ENCODE measurements at regions not wholly inside any gene's neighbourhood (a gene's known extent, or its start where the extent isn't known, plus 50 kb on each side); places are given as distances from the start of the nearest gene placed in this dataset.

DNA sequence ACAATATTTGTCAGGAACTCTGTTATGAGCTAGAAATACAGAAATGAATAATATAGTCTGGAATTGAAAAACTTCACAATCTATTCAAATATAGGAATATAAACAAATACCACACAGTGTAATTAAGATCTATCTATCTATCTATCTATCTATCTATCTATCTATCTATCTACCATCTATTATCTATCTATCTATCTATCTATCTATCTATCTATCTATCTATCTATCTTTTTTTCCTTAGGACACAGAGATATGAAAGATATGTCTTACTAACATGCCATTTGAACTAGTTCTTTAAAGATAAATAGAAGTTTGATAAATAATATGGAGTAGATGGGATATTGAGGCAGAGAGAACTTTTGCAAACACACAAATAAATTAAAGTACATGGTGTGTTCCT is 357.8 kb downstream of the PARP8 start:
- H3K27ac Mint-ChIP-seq = no peak overlapping the region
- H3K4me1 Mint-ChIP-seq = no peaks in the 10 kb centered on the region
- peaks cover 7% of the 10 kb centered on the region for H3K27me3 Mint-ChIP-seq (ENCODE audit: low read depth)
- no peak overlapping the region for H3K4me3 Mint-ChIP-seq
- H3K36me3 Mint-ChIP-seq = no peaks in the 10 kb centered on the region
- TF ChIP-seq, protein P1, sequence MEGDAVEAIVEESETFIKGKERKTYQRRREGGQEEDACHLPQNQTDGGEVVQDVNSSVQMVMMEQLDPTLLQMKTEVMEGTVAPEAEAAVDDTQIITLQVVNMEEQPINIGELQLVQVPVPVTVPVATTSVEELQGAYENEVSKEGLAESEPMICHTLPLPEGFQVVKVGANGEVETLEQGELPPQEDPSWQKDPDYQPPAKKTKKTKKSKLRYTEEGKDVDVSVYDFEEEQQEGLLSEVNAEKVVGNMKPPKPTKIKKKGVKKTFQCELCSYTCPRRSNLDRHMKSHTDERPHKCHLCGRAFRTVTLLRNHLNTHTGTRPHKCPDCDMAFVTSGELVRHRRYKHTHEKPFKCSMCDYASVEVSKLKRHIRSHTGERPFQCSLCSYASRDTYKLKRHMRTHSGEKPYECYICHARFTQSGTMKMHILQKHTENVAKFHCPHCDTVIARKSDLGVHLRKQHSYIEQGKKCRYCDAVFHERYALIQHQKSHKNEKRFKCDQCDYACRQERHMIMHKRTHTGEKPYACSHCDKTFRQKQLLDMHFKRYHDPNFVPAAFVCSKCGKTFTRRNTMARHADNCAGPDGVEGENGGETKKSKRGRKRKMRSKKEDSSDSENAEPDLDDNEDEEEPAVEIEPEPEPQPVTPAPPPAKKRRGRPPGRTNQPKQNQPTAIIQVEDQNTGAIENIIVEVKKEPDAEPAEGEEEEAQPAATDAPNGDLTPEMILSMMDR (IDR thresholded peaks at IDR 0.05; ENCODE audit: unreplicated experiment) = no peak
- no peak for DNase-seq (ENCODE audit: low spot score in 2 of 2, unreplicated experiment in 2 of 2)
- peaks cover 5% of the 10 kb centered on the region for H3K9me3 Mint-ChIP-seq

DNA sequence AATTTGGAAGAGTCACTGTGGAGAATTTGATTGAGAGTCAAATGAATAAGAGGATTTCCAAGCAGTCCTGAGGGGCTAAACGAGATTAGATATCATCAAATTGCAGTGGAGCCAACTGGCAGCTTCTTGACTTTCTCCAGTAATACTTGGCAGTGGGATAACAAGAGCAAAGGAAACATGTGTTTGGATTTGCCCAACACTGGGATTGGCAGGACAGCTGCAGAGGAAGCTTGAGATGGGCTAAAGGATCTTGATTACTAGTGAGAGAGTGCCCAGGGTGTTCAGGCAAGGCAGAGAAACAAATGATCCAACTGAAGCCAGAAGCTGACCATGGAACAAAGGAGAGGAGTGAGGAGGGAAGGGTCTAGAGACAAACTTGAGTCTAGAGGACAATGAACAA is 356.0 kb upstream of the ISL1 start:
- no peaks in the 10 kb centered on the region for H3K4me1 Mint-ChIP-seq
- H3K36me3 Mint-ChIP-seq = no peaks in the 10 kb centered on the region
- no peak for DNase-seq (ENCODE audit: low spot score in 2 of 2, unreplicated experiment in 2 of 2)
- TF ChIP-seq, protein P1 (IDR thresholded peaks at IDR 0.05; ENCODE audit: unreplicated experiment) = no peak
- H3K9me3 Mint-ChIP-seq = peaks cover 5% of the 10 kb centered on the region
- no peak overlapping the region for H3K27ac Mint-ChIP-seq
- H3K27me3 Mint-ChIP-seq (ENCODE audit: low read depth) = peaks cover 12% of the 10 kb centered on the region
- H3K4me3 Mint-ChIP-seq = no peak overlapping the region

DNA sequence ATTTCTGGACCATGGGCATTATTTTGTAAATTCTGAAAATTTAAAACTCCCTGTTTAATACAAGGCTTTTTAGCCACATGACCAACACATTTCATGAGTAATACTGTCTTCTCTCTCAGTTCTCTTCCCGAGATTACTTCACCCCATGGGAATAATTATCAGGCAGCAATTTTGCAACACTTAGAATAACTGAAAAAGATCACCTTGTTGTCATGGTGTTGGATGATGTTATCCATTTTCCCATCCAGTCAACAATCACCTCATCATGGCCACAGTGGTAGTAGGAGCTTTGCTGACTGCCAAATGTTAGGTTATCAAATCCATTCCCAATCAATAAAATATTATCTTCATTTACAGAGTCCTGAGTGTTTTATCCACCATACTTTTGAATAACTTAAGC is 354.9 kb upstream of the ISL1 start:
- DNase-seq (ENCODE audit: low spot score in 2 of 2, unreplicated experiment in 2 of 2) = no peak
- H3K4me1 Mint-ChIP-seq = no peaks in the 10 kb centered on the region
- peaks cover 5% of the 10 kb centered on the region for H3K9me3 Mint-ChIP-seq
- H3K27me3 Mint-ChIP-seq (ENCODE audit: low read depth) = peaks cover 12% of the 10 kb centered on the region
- TF ChIP-seq, protein P1 (IDR thresholded peaks at IDR 0.05; ENCODE audit: unreplicated experiment) = no peak
- no peak overlapping the region for H3K27ac Mint-ChIP-seq
- no peaks in the 10 kb centered on the region for H3K36me3 Mint-ChIP-seq
- no peak overlapping the region for H3K4me3 Mint-ChIP-seq

DNA sequence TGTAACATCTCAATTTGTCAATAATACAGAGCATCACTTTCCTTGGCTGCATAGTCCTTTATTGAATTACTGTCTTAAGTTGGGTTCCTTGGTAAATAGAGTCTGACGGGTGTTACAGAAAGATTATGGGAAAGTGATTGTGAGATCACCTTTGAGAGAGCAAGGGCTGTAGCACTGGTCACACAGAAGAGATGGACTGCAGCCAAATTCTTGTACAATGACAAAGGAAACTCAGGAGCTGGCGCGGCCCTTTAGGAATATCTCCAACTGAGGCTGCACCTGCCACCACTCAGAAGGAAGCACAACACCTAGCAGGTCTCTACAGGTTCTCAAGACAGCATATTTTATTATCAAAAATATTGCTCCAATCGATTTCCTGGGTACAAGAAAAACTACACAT is 350.0 kb upstream of the ISL1 start:
- H3K27me3 Mint-ChIP-seq (ENCODE audit: low read depth) = peaks cover 6% of the 10 kb centered on the region
- no peak overlapping the region for H3K27ac Mint-ChIP-seq
- TF ChIP-seq, protein P1 (IDR thresholded peaks at IDR 0.05; ENCODE audit: unreplicated experiment) = no peak
- H3K4me3 Mint-ChIP-seq = no peak overlapping the region
- peaks cover 9% of the 10 kb centered on the region for H3K4me1 Mint-ChIP-seq
- no peak for DNase-seq (ENCODE audit: low spot score in 2 of 2, unreplicated experiment in 2 of 2)
- no peaks in the 10 kb centered on the region for H3K9me3 Mint-ChIP-seq
- H3K36me3 Mint-ChIP-seq = no peaks in the 10 kb centered on the region

DNA sequence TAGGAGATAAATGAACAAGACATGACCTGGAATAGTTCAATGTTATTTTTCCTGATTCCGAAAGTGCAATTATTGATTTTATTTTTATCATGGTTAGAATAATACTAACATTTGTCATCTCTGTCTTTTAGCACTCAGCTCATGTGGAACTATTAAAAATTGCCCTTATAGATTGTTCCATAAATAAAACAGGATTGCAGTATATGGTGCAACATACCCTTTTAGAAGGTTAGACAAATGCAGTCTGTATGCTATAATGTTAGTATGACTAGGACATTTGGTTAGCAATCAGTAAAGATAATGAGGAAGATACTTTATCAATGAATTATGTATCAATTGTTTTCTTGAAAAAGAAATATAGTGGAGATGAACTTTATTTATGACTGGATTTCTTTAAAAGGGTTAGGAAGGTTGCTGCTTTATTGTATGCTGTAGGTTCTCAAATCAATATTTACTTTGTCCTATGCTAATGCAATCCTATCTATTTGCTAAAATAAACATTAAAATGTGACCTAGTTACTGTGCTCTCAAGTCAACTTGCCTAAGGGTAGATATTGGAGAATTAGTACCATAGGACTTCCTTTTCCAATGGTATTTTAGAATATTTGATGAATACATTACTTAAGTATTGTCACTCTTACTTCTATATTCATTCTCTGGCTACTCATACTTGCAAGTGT is 348.9 kb upstream of the ISL1 start:
- Mint-ChIP-seq H3K27ac (no peak overlapping the region), H3K36me3 (no peaks in the 10 kb centered on the region), H3K27me3 (ENCODE audit: low read depth) (peaks cover 6% of the 10 kb centered on the region), H3K9me3 (no peaks in the 10 kb centered on the region), H3K4me3 (no peak overlapping the region), H3K4me1 (peaks cover 11% of the 10 kb centered on the region)
- no peak for DNase-seq (ENCODE audit: low spot score in 2 of 2, unreplicated experiment in 2 of 2)
- TF ChIP-seq, protein P1 (IDR thresholded peaks at IDR 0.05; ENCODE audit: unreplicated experiment) = no peak
